Prostate gland (tissue), 2 donors: ENCODE measurements at regions not wholly inside any gene's neighbourhood (a gene's known extent, or its start where the extent isn't known, plus 50 kb on each side); places are given as distances from the start of the nearest gene placed in this dataset.

Experiments
- CTCF ChIP-seq, 4 experiments: fragments of 200-600 bp in 2 of 4; fragments of 450-650 bp in 2 of 4; sonication (generic) in 2 of 4; IDR thresholded peaks; 1 replicate in 3 of 4; 2 replicates in 1 of 4; pipeline ENCODE4 v1.5.1; 2016 to 2019; ENCODE audit warnings: antibody characterized with exemption in 4 of 4, mild to moderate bottlenecking in 2 of 4, moderate library complexity in 2 of 4
- POLR2A ChIP-seq: fragments of 450-650 bp; IDR thresholded peaks from one replicate; pipeline ENCODE4 v1.6.1; 2016; ENCODE audit warnings: antibody characterized with exemption, mild to moderate bottlenecking
- POLR2AphosphoS5 ChIP-seq: sonication (generic); formaldehyde crosslinking; IDR thresholded peaks from one replicate; pipeline ENCODE4 v1.6.1; 2017; ENCODE audit warnings: antibody characterized with exemption

GRCh38 chr2:6538607-6539006, 327.1 kb downstream of the CMPK2 start:
- no peak for TF ChIP-seq CTCF (IDR thresholded peaks at IDR 0.05)
- no peak for TF ChIP-seq POLR2AphosphoS5
- no peak for TF ChIP-seq POLR2A
